Breast epithelium (tissue), 3 donors: ENCODE measurements at regions not wholly inside any gene's neighbourhood (a gene's known extent, or its start where the extent isn't known, plus 50 kb on each side); places are given as distances from the start of the nearest gene placed in this dataset.

Experiments used
- POLR2AphosphoS5 ChIP-seq, 3 donors: sonication (generic); formaldehyde crosslinking; IDR thresholded peaks; one replicate each; pipeline ENCODE4 v1.6.1; 2017; ENCODE audit warnings: antibody characterized with exemption in 3 of 3
- TF ChIP-seq, protein P1 (sequence below), 3 donors: fragments of 450-650 bp; IDR thresholded peaks; one replicate each; pipeline ENCODE4 v1.5.1; 2016 to 2017; ENCODE audit warnings: antibody characterized with exemption in 3 of 3, mild to moderate bottlenecking in 3 of 3, moderate library complexity in 3 of 3

DNA sequence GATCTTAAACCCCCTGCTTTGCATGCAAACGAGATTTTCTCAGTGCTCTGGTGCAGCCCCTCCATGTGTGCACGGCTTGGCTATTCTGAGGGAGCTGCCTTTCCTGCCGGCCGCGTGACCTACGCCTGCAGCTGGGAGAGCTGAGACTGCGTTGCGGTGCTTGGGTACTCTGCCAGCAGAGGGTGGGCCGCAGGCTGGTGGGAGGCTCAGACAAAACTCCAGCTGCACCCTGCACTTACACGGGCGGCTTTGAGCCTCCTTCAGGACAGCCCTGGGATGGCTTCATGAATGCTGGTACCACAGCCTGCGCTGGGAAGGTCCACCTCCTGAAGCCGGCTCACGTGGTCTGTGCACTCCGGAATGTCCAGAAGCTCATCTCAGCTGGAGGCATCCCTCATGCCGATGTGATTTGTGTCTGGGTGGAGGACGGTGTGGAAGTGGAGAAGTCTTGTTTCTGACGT lies 223.7 kb downstream of the DLL1 start:
- TF ChIP-seq, protein P1, sequence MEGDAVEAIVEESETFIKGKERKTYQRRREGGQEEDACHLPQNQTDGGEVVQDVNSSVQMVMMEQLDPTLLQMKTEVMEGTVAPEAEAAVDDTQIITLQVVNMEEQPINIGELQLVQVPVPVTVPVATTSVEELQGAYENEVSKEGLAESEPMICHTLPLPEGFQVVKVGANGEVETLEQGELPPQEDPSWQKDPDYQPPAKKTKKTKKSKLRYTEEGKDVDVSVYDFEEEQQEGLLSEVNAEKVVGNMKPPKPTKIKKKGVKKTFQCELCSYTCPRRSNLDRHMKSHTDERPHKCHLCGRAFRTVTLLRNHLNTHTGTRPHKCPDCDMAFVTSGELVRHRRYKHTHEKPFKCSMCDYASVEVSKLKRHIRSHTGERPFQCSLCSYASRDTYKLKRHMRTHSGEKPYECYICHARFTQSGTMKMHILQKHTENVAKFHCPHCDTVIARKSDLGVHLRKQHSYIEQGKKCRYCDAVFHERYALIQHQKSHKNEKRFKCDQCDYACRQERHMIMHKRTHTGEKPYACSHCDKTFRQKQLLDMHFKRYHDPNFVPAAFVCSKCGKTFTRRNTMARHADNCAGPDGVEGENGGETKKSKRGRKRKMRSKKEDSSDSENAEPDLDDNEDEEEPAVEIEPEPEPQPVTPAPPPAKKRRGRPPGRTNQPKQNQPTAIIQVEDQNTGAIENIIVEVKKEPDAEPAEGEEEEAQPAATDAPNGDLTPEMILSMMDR (IDR thresholded peaks at IDR 0.05), result no peak
- TF ChIP-seq POLR2AphosphoS5 (IDR thresholded peaks at IDR 0.05), result no peak
